Coronary artery (tissue), 2 donors: ENCODE measurements at regions not wholly inside any gene's neighbourhood (a gene's known extent, or its start where the extent isn't known, plus 50 kb on each side); places are given as distances from the start of the nearest gene placed in this dataset.
A peak's percentile ranks its signal among the peaks of the same experiment; 100 is the strongest.

Experiments used
- DNase-seq: peaks from one replicate; pipeline ENCODE4 v3.0.0-alpha.2; 2017; ENCODE audit warnings: low spot score
- H3K27ac ChIP-seq, 2 donors: fragments of 200-600 bp; sonication (generic); one replicate each; pipeline ENCODE4 v1.5.1; 2016 to 2019
- H3K4me3 ChIP-seq: fragments of 200-600 bp; sonication (generic); 2 replicates; pipeline ENCODE4 v1.5.1; 2016; ENCODE audit warnings: mild to moderate bottlenecking, moderate library complexity
- CTCF ChIP-seq: fragments of 200-600 bp; sonication (generic); IDR thresholded peaks from one replicate; pipeline ENCODE4 v1.5.1; 2019; ENCODE audit warnings: antibody characterized with exemption

- no peak overlapping the region for H3K4me3 ChIP-seq
- TF ChIP-seq CTCF: no peak
- no peak for DNase-seq
- H3K27ac ChIP-seq: no peak overlapping the region
Measured at GRCh38 chrX:40383360-40383759, 197.4 kb upstream of the ATP6AP2 start.

GRCh38 chrX:40380655-40381488, 199.9 kb upstream of the ATP6AP2 start:
- H3K4me3 ChIP-seq: no peak overlapping the region
- DNase-seq: peak; percentile 50
- H3K27ac ChIP-seq: no peak overlapping the region
- TF ChIP-seq CTCF: no peak

DNA sequence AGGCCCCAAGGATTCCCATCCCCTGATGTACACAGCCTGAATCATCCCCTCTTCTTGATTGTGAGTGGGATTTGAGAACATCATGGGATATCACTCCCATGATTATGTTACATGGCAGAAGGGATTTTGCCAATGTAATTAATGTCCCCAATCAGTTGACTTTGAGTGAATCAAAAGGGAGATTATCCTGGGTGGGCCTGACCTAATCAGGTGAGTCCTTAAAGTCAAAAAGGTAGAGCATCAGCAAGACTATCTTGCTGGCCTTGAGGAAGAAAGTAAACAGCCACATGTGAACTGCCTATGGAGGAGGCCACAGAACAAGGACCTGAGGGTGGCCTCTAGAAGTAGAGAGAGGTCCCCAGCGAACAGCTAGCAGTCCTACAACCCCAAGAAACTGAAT, 203.1 kb upstream of the ATP6AP2 start:
- Histone ChIP-seq H3K4me3 (no peak overlapping the region), H3K27ac (no peak overlapping the region)
- TF ChIP-seq CTCF: no peak
- peak; percentile 4 for DNase-seq

DNA sequence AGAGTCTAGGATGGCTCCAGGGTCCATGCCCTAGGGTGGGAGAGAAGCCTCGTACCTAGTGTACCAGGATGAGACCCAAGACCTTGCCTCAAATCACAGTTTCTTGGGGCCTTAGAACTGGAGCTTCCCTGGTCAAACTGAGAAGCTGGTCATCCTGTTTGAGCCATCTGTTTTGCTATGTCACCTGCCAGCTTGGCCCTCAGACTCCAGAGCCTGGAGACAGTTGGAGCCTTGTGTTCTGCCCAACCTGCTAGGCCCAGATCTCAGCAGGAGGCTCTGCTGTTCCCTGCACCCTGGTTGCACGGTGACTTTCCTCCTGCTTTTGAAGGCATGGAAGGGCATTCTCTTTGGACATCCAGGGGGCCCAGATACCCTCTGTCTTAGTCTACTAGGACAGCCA, 206.3 kb upstream of the ATP6AP2 start:
- Histone ChIP-seq H3K27ac (no peak overlapping the region), H3K4me3 (no peak overlapping the region)
- DNase-seq: no peak
- TF ChIP-seq CTCF: no peak

- no peak overlapping the region for H3K27ac ChIP-seq
- no peak for DNase-seq
- no peak overlapping the region for H3K4me3 ChIP-seq
- no peak for TF ChIP-seq CTCF
Measured at GRCh38 chrX:40373641-40374040, 207.1 kb upstream of the ATP6AP2 start.

GRCh38 chrX:40373025-40373424, 207.7 kb upstream of the ATP6AP2 start:
- DNase-seq: no peak
- no peak for TF ChIP-seq CTCF
- Histone ChIP-seq H3K27ac (no peak overlapping the region), H3K4me3 (no peak overlapping the region)

- no peak for TF ChIP-seq CTCF
- no peak overlapping the region for H3K4me3 ChIP-seq
- H3K27ac ChIP-seq: no peak overlapping the region
Measured at GRCh38 chrX:40371376-40371775, 209.4 kb upstream of the ATP6AP2 start.

More at GRCh38 chrX:40371376-40371775, 209.4 kb upstream of the ATP6AP2 start:
- DNase-seq: no peak
